HEK293T (cell line): ENCODE measurements at regions not wholly inside any gene's neighbourhood (a gene's known extent, or its start where the extent isn't known, plus 50 kb on each side); places are given as distances from the start of the nearest gene placed in this dataset.

Experiments used
- BHLHE40 ChIP-seq: fragments of 450-650 bp; IDR thresholded peaks from 2 replicates; pipeline ENCODE4 v1.6.1; 2016; ENCODE audit warnings: mild to moderate bottlenecking, moderate library complexity, borderline replicate concordance
- SP1 ChIP-seq: fragments of 450-650 bp; IDR thresholded peaks from 2 replicates; pipeline ENCODE4 v1.6.1; 2017
- TF ChIP-seq, protein P1 (sequence below): fragments of 450-650 bp; IDR thresholded peaks from 2 replicates; pipeline ENCODE4 v1.6.1; 2016

DNA sequence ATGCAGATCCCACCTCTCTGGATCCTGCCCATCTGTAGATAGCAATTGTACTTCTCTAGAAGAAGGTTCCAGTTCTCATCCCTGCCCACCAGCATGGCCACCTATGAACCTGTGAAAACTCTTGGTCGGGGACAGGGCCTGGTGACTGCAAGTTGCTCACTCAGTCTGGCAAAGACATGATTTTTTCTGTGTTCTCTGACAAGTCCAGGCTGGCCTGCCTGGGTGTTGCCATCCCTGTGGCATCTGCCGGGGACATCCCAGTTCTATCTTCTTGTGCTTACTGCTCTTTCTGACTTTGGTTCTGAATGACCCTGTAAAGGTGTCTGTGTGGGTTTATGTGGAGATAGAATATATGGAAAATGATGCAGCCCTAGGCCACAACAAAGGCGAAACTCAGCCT, 545.8 kb downstream of the INSC start:
- TF ChIP-seq BHLHE40, result no peak
- TF ChIP-seq SP1, result no peak
- TF ChIP-seq, protein P1, sequence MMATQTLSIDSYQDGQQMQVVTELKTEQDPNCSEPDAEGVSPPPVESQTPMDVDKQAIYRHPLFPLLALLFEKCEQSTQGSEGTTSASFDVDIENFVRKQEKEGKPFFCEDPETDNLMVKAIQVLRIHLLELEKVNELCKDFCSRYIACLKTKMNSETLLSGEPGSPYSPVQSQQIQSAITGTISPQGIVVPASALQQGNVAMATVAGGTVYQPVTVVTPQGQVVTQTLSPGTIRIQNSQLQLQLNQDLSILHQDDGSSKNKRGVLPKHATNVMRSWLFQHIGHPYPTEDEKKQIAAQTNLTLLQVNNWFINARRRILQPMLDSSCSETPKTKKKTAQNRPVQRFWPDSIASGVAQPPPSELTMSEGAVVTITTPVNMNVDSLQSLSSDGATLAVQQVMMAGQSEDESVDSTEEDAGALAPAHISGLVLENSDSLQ, result no peak
